ENCODE measurements at regions not wholly inside any gene's neighbourhood (a gene's known extent, or its start where the extent isn't known, plus 50 kb on each side); places are given as distances from the start of the nearest gene placed in this dataset.

- Histone ChIP-seq H3K36me3 (ENCODE audit: control insufficient read depth, insufficient read depth, low read length) (no peaks in the 10 kb centered on the region), H3K9me3 (ENCODE audit: control insufficient read depth, low read length) (no peaks in the 10 kb centered on the region), H3K4me1 (ENCODE audit: control insufficient read depth, insufficient read depth, low read length) (no peaks in the 10 kb centered on the region), H3K4me3 (ENCODE audit: low read length) (no peak overlapping the region), H3K9ac (ENCODE audit: extremely low read depth, low read length, poor library complexity, severe bottlenecking) (no peak overlapping the region), H3K27ac (ENCODE audit: low read depth, low read length) (no peak overlapping the region), H3K27me3 (ENCODE audit: control insufficient read depth, insufficient read depth, low read length, poor library complexity, severe bottlenecking) (no peaks in the 10 kb centered on the region)
- 85% methylated on average over 2 of the region's 3 CpGs; no CpG with 5 or more reads in 1 of the 2 experiments for whole genome bisulfite sequencing, 2 experiments (ENCODE audit: insufficient coverage in 1 of 2, insufficient read length in 1 of 2)
- Mint-ChIP-seq H3K9me3 (no peaks in the 10 kb centered on the region), H3K36me3 (ENCODE audit: low read depth) (no peaks in the 10 kb centered on the region), H3K4me3 (no peak overlapping the region), H3K27ac (no peak overlapping the region), H3K4me1 (no peaks in the 10 kb centered on the region), H3K27me3 (ENCODE audit: insufficient read depth) (no peaks in the 10 kb centered on the region)
- no peak for DNase-seq
- no peak for TF ChIP-seq CTCF (conservative IDR thresholded peaks at IDR 0.05)
Observed at GRCh38 chr6:120711255-120711654, 623.0 kb downstream of the TBC1D32 start.

- no peak overlapping the region for H3K4me3 Mint-ChIP-seq
- Histone ChIP-seq H3K4me3 (ENCODE audit: low read length) (no peak overlapping the region), H3K36me3 (ENCODE audit: control insufficient read depth, insufficient read depth, low read length) (no peaks in the 10 kb centered on the region), H3K27ac (ENCODE audit: low read depth, low read length) (no peak overlapping the region), H3K4me1 (ENCODE audit: control insufficient read depth, insufficient read depth, low read length) (no peaks in the 10 kb centered on the region), H3K9ac (ENCODE audit: extremely low read depth, low read length, poor library complexity, severe bottlenecking) (no peak overlapping the region), H3K27me3 (ENCODE audit: control insufficient read depth, insufficient read depth, low read length, poor library complexity, severe bottlenecking) (no peaks in the 10 kb centered on the region), H3K9me3 (ENCODE audit: control insufficient read depth, low read length) (no peaks in the 10 kb centered on the region)
- H3K9me3 Mint-ChIP-seq, result peaks cover under 1% of the 10 kb centered on the region
- no peaks in the 10 kb centered on the region for H3K36me3 Mint-ChIP-seq (ENCODE audit: low read depth)
- no peak for DNase-seq
- 91 to 100% methylated on average over 1 to 4 of the region's 4 CpGs for WGBS, 2 experiments (ENCODE audit: insufficient coverage in 1 of 2, insufficient read length in 1 of 2)
- H3K27ac Mint-ChIP-seq, result no peak overlapping the region
- no peaks in the 10 kb centered on the region for H3K27me3 Mint-ChIP-seq (ENCODE audit: insufficient read depth)
- peaks cover 2% of the 10 kb centered on the region for H3K4me1 Mint-ChIP-seq
- no peak for TF ChIP-seq CTCF (conservative IDR thresholded peaks at IDR 0.05)
Observed at GRCh38 chr6:120700001-120700400, 634.3 kb downstream of the TBC1D32 start.

GRCh38 chr6:120686492-120686891 is 647.8 kb downstream of the TBC1D32 start:
- H3K27me3 ChIP-seq (ENCODE audit: control insufficient read depth, insufficient read depth, low read length, poor library complexity, severe bottlenecking), result no peaks in the 10 kb centered on the region
- 98% methylated on average over 3 of the region's 3 CpGs; no CpG with 5 or more reads in 1 of the 2 experiments for WGBS, 2 experiments (ENCODE audit: insufficient coverage in 1 of 2, insufficient read length in 1 of 2)

More at GRCh38 chr6:120686492-120686891, 647.8 kb downstream of the TBC1D32 start:
- no peak overlapping the region for H3K27ac ChIP-seq (ENCODE audit: low read depth, low read length)
- Mint-ChIP-seq H3K4me3 (no peak overlapping the region), H3K36me3 (ENCODE audit: low read depth) (no peaks in the 10 kb centered on the region), H3K4me1 (no peaks in the 10 kb centered on the region), H3K27ac (no peak overlapping the region), H3K9me3 (peaks cover 6% of the 10 kb centered on the region), H3K27me3 (ENCODE audit: insufficient read depth) (no peaks in the 10 kb centered on the region)
- no peak for DNase-seq
- TF ChIP-seq CTCF (conservative IDR thresholded peaks at IDR 0.05), result no peak
- no peak overlapping the region for H3K9ac ChIP-seq (ENCODE audit: extremely low read depth, low read length, poor library complexity, severe bottlenecking)
- H3K36me3 ChIP-seq (ENCODE audit: control insufficient read depth, insufficient read depth, low read length), result no peaks in the 10 kb centered on the region
- no peak overlapping the region for H3K4me3 ChIP-seq (ENCODE audit: low read length)
- no peaks in the 10 kb centered on the region for H3K4me1 ChIP-seq (ENCODE audit: control insufficient read depth, insufficient read depth, low read length)
- H3K9me3 ChIP-seq (ENCODE audit: control insufficient read depth, low read length), result no peaks in the 10 kb centered on the region
